ENCODE measurements at regions not wholly inside any gene's neighbourhood (a gene's known extent, or its start where the extent isn't known, plus 50 kb on each side); places are given as distances from the start of the nearest gene placed in this dataset.
"Not testable (repeated sequence)": the region's sequence is repeated elsewhere in the genome, so short reads cannot be mapped to it uniquely, and the experiment has no call there.

- H3K36me3 Mint-ChIP-seq (ENCODE audit: low read depth, unreplicated experiment) = peaks cover 12% of the 10 kb centered on the region
These were observed 248.3 kb upstream of the C16orf82 start for GRCh38 chr16:26818393-26818792.

GRCh38 chr16:26824469-26824868 lies 242.3 kb upstream of the C16orf82 start:
- no peak for TF ChIP-seq CTCF (IDR thresholded peaks at IDR 0.05; ENCODE audit: unreplicated experiment)
- H3K4me3 Mint-ChIP-seq (ENCODE audit: unreplicated experiment) = no peak overlapping the region
- no peak for DNase-seq (ENCODE audit: low spot score)
- H3K9me3 Mint-ChIP-seq (ENCODE audit: unreplicated experiment) = peaks cover 25% of the 10 kb centered on the region
- H3K36me3 Mint-ChIP-seq (ENCODE audit: low read depth, unreplicated experiment) = peaks cover 12% of the 10 kb centered on the region
- H3K27me3 Mint-ChIP-seq (ENCODE audit: unreplicated experiment) = no peaks in the 10 kb centered on the region
- no peaks in the 10 kb centered on the region for H3K4me1 Mint-ChIP-seq (ENCODE audit: unreplicated experiment)
- H3K27ac Mint-ChIP-seq (ENCODE audit: unreplicated experiment) = no peak overlapping the region

More at GRCh38 chr16:26818393-26818792, 248.3 kb upstream of the C16orf82 start:
- H3K4me3 Mint-ChIP-seq (ENCODE audit: unreplicated experiment) = no peak overlapping the region
- no peak for TF ChIP-seq CTCF (IDR thresholded peaks at IDR 0.05; ENCODE audit: unreplicated experiment)
- H3K9me3 Mint-ChIP-seq (ENCODE audit: unreplicated experiment) = peaks cover 21% of the 10 kb centered on the region
- no peaks in the 10 kb centered on the region for H3K4me1 Mint-ChIP-seq (ENCODE audit: unreplicated experiment)
- no peak for DNase-seq (ENCODE audit: low spot score)
- H3K27me3 Mint-ChIP-seq (ENCODE audit: unreplicated experiment) = no peaks in the 10 kb centered on the region
- H3K27ac Mint-ChIP-seq (ENCODE audit: unreplicated experiment) = no peak overlapping the region

- Mint-ChIP-seq H3K36me3 (ENCODE audit: low read depth, unreplicated experiment) (peaks cover 12% of the 10 kb centered on the region), H3K9me3 (ENCODE audit: unreplicated experiment) (peaks cover 27% of the 10 kb centered on the region), H3K27me3 (ENCODE audit: unreplicated experiment) (no peaks in the 10 kb centered on the region), H3K4me3 (ENCODE audit: unreplicated experiment) (peak overlapping the region; percentile 72), H3K4me1 (ENCODE audit: unreplicated experiment) (no peaks in the 10 kb centered on the region), H3K27ac (ENCODE audit: unreplicated experiment) (no peak overlapping the region)
- no peak for DNase-seq (ENCODE audit: low spot score)
- no peak for TF ChIP-seq CTCF (IDR thresholded peaks at IDR 0.05; ENCODE audit: unreplicated experiment)
These were observed 240.2 kb upstream of the C16orf82 start for GRCh38 chr16:26826500-26826899.

- no peak overlapping the region for H3K4me3 Mint-ChIP-seq (ENCODE audit: unreplicated experiment)
- no peaks in the 10 kb centered on the region for H3K27me3 Mint-ChIP-seq (ENCODE audit: unreplicated experiment)
- peaks cover 12% of the 10 kb centered on the region for H3K36me3 Mint-ChIP-seq (ENCODE audit: low read depth, unreplicated experiment)
- no peak overlapping the region for H3K27ac Mint-ChIP-seq (ENCODE audit: unreplicated experiment)
- DNase-seq (ENCODE audit: low spot score) = no peak
- H3K4me1 Mint-ChIP-seq (ENCODE audit: unreplicated experiment) = no peaks in the 10 kb centered on the region
- H3K9me3 Mint-ChIP-seq (ENCODE audit: unreplicated experiment) = peaks cover 29% of the 10 kb centered on the region
- TF ChIP-seq CTCF (IDR thresholded peaks at IDR 0.05; ENCODE audit: unreplicated experiment) = no peak
These were observed 239.3 kb upstream of the C16orf82 start for GRCh38 chr16:26827386-26827785.

- no peaks in the 10 kb centered on the region for H3K4me1 Mint-ChIP-seq (ENCODE audit: unreplicated experiment)
- no peak overlapping the region for H3K27ac Mint-ChIP-seq (ENCODE audit: unreplicated experiment)
- no peak overlapping the region for H3K4me3 Mint-ChIP-seq (ENCODE audit: unreplicated experiment)
- peaks cover 29% of the 10 kb centered on the region for H3K9me3 Mint-ChIP-seq (ENCODE audit: unreplicated experiment)
- no peak for DNase-seq (ENCODE audit: low spot score)
- H3K27me3 Mint-ChIP-seq (ENCODE audit: unreplicated experiment) = peaks cover 3% of the 10 kb centered on the region
- H3K36me3 Mint-ChIP-seq (ENCODE audit: low read depth, unreplicated experiment) = peaks cover 12% of the 10 kb centered on the region
- no peak for TF ChIP-seq CTCF (IDR thresholded peaks at IDR 0.05; ENCODE audit: unreplicated experiment)
These were observed 236.1 kb upstream of the C16orf82 start for GRCh38 chr16:26830428-26831127.

- not testable (repeated sequence) for H3K27ac Mint-ChIP-seq (ENCODE audit: unreplicated experiment); DNase-seq (ENCODE audit: low spot score); H3K36me3 Mint-ChIP-seq (ENCODE audit: low read depth, unreplicated experiment); H3K4me3 Mint-ChIP-seq (ENCODE audit: unreplicated experiment); H3K27me3 Mint-ChIP-seq (ENCODE audit: unreplicated experiment); H3K4me1 Mint-ChIP-seq (ENCODE audit: unreplicated experiment)
- peaks cover 18% of the 10 kb centered on the region for H3K9me3 Mint-ChIP-seq (ENCODE audit: unreplicated experiment)
These were observed 230.6 kb upstream of the C16orf82 start for GRCh38 chr16:26836114-26836513.

Measured in endothelial cell (in vitro differentiated cells).